GM13976 (cell line): ENCODE measurements at regions not wholly inside any gene's neighbourhood (a gene's known extent, or its start where the extent isn't known, plus 50 kb on each side); places are given as distances from the start of the nearest gene placed in this dataset.

ENCODE experiments used
- DNase-seq: peaks from one replicate; pipeline ENCODE4 v3.0.0; 2012; ENCODE audit warnings: low spot score
- in situ Hi-C: fragments of 300-500 bp; cut with MboI; formaldehyde crosslinking; loops from one replicate; pipeline ENCODE4 v1.12.0; 2022; ENCODE audit warnings: low sequenced_read_pairs, mixed read lengths, inconsistent platforms; ENCODE audit not compliant: unreplicated experiment
- TF ChIP-seq, protein P1 (sequence below): IDR thresholded peaks from 2 replicates; pipeline ENCODE4 v1.5.1; 2012; ENCODE audit warnings: borderline replicate concordance, mild to moderate bottlenecking; ENCODE audit not compliant: insufficient read depth; ENCODE audit errors: extremely low read depth, missing control alignments, control extremely low read depth

DNA sequence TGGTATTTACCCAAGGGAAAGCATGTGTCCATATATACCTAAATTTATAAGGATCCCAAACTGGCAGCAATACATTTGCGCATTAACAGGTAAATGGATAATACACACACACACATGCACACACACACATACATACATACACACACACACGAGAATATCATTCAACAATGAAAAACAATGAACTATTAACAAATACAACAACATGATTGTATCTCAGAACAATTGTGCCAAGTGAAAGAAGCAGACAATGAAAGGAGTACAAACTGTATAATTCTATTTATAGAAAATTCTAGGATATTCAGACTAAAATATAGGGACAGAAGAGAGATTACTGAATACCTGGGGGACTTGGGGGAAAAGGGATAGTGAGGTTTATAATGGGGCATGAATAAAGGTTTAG is 323.0 kb downstream of the KCNJ2 start:
- TF ChIP-seq, protein P1, sequence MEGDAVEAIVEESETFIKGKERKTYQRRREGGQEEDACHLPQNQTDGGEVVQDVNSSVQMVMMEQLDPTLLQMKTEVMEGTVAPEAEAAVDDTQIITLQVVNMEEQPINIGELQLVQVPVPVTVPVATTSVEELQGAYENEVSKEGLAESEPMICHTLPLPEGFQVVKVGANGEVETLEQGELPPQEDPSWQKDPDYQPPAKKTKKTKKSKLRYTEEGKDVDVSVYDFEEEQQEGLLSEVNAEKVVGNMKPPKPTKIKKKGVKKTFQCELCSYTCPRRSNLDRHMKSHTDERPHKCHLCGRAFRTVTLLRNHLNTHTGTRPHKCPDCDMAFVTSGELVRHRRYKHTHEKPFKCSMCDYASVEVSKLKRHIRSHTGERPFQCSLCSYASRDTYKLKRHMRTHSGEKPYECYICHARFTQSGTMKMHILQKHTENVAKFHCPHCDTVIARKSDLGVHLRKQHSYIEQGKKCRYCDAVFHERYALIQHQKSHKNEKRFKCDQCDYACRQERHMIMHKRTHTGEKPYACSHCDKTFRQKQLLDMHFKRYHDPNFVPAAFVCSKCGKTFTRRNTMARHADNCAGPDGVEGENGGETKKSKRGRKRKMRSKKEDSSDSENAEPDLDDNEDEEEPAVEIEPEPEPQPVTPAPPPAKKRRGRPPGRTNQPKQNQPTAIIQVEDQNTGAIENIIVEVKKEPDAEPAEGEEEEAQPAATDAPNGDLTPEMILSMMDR, result no peak
- in situ Hi-C loops, result no loop called here
- no peak for DNase-seq

DNA sequence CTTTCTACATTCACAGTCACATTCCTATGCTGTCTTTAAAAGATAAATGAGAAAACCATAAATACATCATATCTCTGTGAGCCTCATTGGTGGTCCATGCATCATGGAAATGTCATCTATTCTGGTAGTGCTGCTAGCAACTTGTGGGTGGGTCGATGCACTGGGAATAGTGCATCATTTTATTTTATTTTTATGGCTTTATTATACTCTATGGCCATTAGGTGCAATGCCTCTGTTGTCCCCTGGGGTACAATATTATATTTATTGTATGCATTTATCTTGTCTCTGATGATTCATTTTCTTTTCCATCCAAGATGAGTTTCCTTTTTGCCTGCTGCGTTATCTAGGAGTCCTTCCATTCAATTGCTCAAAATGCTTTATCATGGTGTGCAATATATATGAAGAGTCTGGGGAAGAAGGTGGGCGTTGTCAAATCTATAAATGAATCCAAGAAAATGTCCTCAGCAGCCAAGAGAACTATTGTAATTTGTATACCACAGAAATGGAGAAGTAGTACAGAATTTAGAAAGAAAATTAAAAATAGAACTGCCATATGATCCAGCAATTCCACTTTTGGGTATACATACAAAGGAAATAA is 324.0 kb downstream of the KCNJ2 start:
- DNase-seq, result no peak
- TF ChIP-seq, protein P1, result no peak

DNA sequence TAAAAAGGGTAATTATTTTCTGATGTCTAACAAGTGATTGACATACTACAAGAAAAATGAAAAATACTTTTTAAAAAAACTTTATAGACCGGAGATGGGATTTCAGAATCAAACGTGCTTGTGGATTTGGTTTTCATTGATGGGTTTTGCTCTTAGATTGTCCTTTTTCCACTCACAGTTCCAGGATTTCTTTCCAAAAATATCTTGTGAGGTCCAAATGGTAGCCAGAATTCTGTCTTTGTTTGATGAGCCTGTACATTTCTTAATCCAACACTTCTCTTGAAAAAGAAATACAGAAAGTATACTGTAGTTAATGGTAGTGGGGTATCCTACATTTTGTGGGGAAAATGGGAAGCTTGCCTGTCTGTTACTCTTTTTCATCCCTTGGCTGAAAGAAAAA is 329.3 kb downstream of the KCNJ2 start:
- TF ChIP-seq, protein P1, result no peak
- no peak for DNase-seq
- in situ Hi-C loops, result no loop called here

More for the DNA sequence above, 324.0 kb downstream of the KCNJ2 start:
- in situ Hi-C loops, result no loop called here

DNA sequence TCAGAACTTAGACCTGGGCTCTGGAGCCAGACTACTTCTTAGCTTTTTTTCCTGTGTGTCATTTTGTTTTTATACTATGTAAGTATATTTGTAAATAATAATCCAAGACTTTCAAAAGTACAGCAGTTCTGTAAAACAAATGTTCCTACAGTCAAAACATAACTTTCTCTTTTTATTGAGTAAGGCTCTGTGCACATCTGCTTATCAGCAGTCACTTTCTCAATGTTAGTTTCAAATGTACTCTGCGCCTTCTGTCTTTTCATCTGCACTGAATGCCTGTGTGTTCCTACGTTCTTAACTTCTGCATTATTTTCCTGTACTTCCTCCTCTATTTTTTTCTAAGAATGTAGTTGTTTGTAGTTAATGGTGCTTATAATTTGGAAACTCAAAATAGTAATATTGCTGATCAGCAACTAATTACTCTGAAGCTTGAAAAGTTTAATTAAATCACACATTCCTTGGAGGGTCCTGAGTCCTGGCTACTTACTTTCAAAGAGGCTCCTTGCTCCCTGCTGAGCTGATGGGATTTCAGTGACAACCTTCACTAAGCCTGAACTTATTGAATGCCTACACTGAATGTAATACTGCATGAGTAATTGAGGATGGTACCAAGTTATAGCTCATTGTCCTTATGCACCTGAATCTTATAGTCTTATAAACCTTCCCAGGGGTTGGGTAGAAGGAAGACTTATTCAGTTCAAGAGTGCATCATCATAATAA is 329.9 kb downstream of the KCNJ2 start:
- DNase-seq, result no peak
- in situ Hi-C loops, result no loop called here

DNA sequence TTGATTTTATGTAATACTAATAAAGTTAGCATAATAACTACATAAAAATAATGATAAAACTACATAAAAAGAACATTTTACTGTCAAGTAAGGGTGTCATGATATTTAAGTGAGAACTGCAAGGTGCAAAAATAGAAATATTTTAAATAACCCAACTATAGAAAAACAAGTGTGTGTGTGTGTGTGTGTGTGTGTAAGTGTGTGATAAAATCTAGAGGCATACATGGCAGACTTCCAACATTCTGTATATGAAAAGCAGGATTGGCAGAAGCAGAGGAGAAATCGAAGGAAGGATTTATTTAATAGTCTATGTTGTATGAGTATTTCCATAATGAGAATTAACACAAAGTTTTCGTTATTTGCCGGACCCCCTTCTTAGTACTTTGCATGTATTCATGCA is 334.1 kb downstream of the KCNJ2 start:
- TF ChIP-seq, protein P1, result no peak
- in situ Hi-C loops, result no loop called here
- DNase-seq, result no peak

More for the DNA sequence above, 329.9 kb downstream of the KCNJ2 start:
- TF ChIP-seq, protein P1, result no peak

DNA sequence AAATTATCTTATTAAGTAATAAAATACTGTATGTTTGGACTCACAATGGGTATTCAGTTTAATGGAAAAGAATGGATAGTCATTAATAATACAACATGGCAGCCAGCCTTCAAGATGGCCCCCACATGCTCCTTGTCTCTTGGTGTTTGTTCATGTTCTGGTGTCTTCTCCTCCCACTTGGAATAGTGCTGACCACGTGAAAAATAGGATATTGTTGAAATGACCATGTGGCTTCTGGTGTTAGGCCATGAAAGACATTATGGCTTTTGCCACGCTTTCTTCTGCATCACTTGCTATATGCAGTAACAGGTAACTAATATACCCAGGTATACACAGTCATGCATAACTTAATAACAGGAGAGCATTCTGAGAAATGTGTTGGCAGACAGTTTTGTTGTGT is 341.0 kb downstream of the KCNJ2 start:
- in situ Hi-C loops, result no loop called here
- no peak for DNase-seq
- TF ChIP-seq, protein P1, result no peak
